H1 (cell line): ENCODE measurements at regions not wholly inside any gene's neighbourhood (a gene's known extent, or its start where the extent isn't known, plus 50 kb on each side); places are given as distances from the start of the nearest gene placed in this dataset.

Experiments used
- BACH1 ChIP-seq: IDR thresholded peaks from 2 replicates; pipeline ENCODE4 v1.6.1; 2012; ENCODE audit warnings: low read length, improper control_type of control experiment
- BCL11A ChIP-seq, 2 experiments: IDR thresholded peaks; one replicate each; pipeline ENCODE4 v1.6.1; 2011; ENCODE audit warnings: low read depth in 2 of 2, low read length in 2 of 2, mild to moderate bottlenecking in 2 of 2
- SP2 ChIP-seq: IDR thresholded peaks from 2 replicates; pipeline ENCODE4 v1.6.1; 2012; ENCODE audit warnings: mild to moderate bottlenecking, low read length, inconsistent platforms
- TF ChIP-seq, protein P1 (sequence below): IDR thresholded peaks from 2 replicates; pipeline ENCODE4 v1.6.1; 2012; ENCODE audit warnings: low read length, inconsistent platforms

DNA sequence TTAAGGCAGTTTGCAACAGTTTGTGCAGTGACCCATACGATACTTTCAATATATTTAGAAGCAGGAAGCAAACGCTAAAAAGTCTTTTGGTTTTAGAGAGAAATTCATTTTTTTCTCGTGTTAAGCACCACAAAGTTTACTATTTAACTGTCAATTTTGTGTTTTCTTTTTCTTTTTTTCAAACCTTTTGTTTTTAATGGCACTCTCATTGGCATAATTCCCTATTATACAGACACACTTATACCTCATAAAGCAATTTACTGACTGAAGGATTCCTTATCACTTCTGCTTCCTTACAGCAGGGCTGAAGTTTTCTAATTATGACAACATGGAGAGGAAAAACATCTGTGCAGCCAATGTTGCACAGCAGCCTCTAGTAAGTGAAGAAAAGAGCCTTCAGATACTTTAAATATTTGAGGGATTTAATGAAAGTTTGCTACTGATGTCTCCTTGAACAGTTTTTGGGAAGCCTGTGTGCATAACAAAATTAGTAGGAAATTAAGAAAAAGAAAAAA is 2191.2 kb downstream of the LRRC4C start (continued):
- TF ChIP-seq, protein P1, sequence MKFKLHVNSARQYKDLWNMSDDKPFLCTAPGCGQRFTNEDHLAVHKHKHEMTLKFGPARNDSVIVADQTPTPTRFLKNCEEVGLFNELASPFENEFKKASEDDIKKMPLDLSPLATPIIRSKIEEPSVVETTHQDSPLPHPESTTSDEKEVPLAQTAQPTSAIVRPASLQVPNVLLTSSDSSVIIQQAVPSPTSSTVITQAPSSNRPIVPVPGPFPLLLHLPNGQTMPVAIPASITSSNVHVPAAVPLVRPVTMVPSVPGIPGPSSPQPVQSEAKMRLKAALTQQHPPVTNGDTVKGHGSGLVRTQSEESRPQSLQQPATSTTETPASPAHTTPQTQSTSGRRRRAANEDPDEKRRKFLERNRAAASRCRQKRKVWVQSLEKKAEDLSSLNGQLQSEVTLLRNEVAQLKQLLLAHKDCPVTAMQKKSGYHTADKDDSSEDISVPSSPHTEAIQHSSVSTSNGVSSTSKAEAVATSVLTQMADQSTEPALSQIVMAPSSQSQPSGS, result no peak
- TF ChIP-seq BCL11A (IDR thresholded peaks at IDR 0.05; ENCODE audit: low read depth in 2 of 2, low read length in 2 of 2) (no peak), BACH1 (no peak), SP2 (no peak)
